SK-N-SH (cell line): ENCODE measurements at regions not wholly inside any gene's neighbourhood (a gene's known extent, or its start where the extent isn't known, plus 50 kb on each side); places are given as distances from the start of the nearest gene placed in this dataset.

Experiments
- CTCF ChIA-PET: fragments of 300-600, 350-600 bp; formaldehyde crosslinking; extraction: SDS; loops from one replicate; lab custom pipeline; 2021; lab: Yijun Ruan, JAX
- POLR2A ChIA-PET: fragments of 350-600 bp; sonication (Branson Sonifier 250); formaldehyde crosslinking; extraction: SDS; loops from one replicate; lab custom pipeline; 2020; ENCODE audit warnings: antibody characterized with exemption, inconsistent platforms; lab: Yijun Ruan, JAX
- DNase-seq: peaks from one replicate; pipeline ENCODE4 v3.0.0; 2012
- H2AFZ ChIP-seq: fragments of 200-600 bp; sonication (generic); 2 replicates; pipeline ENCODE4 v1.8.1; 2016; ENCODE audit warnings: antibody characterized with exemption, mild to moderate bottlenecking, low read depth
- H3F3A ChIP-seq: fragments of 200-600 bp; sonication (generic); replicated peaks from 2 replicates; pipeline ENCODE3; 2016; ENCODE audit warnings: antibody characterized with exemption, mild to moderate bottlenecking; ENCODE audit not compliant: insufficient read depth
- H3K27ac ChIP-seq, 2 experiments: fragments of 200-500 bp in 1 of 2; fragments of 200-600 bp in 1 of 2; sonication (Bioruptor generic) in 1 of 2; sonication (generic), shearing (Covaris generic) in 1 of 2; 2 replicates each; pipeline versions ENCODE4 v1.5.1 to v1.6.1; 2014 to 2016; ENCODE audit warnings: low read depth in 2 of 2, inconsistent platforms in 1 of 2, low read length in 1 of 2, mild to moderate bottlenecking in 1 of 2, mixed read lengths in 1 of 2
- H3K27me3 ChIP-seq: fragments of 200-600 bp; sonication (generic), shearing (Covaris generic); 2 replicates; pipeline ENCODE4 v1.6.1; 2016; ENCODE audit warnings: mixed run types; ENCODE audit not compliant: insufficient read depth
- H3K36me3 ChIP-seq, 2 experiments: fragments of 200-500 bp in 1 of 2; fragments of 200-600 bp in 1 of 2; sonication (Bioruptor generic) in 1 of 2; sonication (generic) in 1 of 2; replicated peaks in 1 of 2; 2 replicates each; pipeline versions ENCODE3 to v1.5.1; 2014 to 2016; ENCODE audit warnings: low read length in 1 of 2, mild to moderate bottlenecking in 1 of 2; ENCODE audit not compliant: insufficient read depth in 2 of 2, control insufficient read depth in 1 of 2
- H3K4me1 ChIP-seq, 2 experiments: fragments of 200-500 bp in 1 of 2; fragments of 200-600 bp in 1 of 2; sonication (Bioruptor generic) in 1 of 2; sonication (generic), shearing (Covaris generic) in 1 of 2; 2 replicates each; pipeline versions ENCODE4 v1.5.1 to v1.6.1; 2014 to 2016; ENCODE audit warnings: low read depth in 1 of 2, low read length in 1 of 2, mixed run types in 1 of 2; ENCODE audit not compliant: insufficient read depth in 2 of 2, control insufficient read depth in 1 of 2
- H3K4me2 ChIP-seq: fragments of 200-600 bp; sonication (generic), shearing (Covaris generic); 2 replicates; pipeline ENCODE4 v1.6.1; 2017; ENCODE audit warnings: mixed run types
- H3K4me3 ChIP-seq, 2 experiments: fragments of 200-500 bp in 1 of 2; fragments of 200-600 bp in 1 of 2; sonication (Bioruptor generic) in 1 of 2; sonication (generic), shearing (Covaris generic) in 1 of 2; 2 replicates each; pipeline versions ENCODE4 v1.5.1 to v1.8.1; 2014 to 2016; ENCODE audit warnings: low read depth in 2 of 2, inconsistent platforms in 1 of 2, low read length in 1 of 2, mild to moderate bottlenecking in 1 of 2, mixed read lengths in 1 of 2, moderate library complexity in 1 of 2
- H3K79me2 ChIP-seq: fragments of 200-600 bp; sonication (generic); 2 replicates; pipeline ENCODE4 v1.8.1; 2017; ENCODE audit warnings: mild to moderate bottlenecking; ENCODE audit not compliant: insufficient read depth
- H3K9ac ChIP-seq: fragments of 200-600 bp; sonication (generic); 2 replicates; pipeline ENCODE4 v1.6.1; 2017; ENCODE audit warnings: mixed run types
- H3K9me2 ChIP-seq: fragments of 200-600 bp; sonication (generic); 2 replicates; pipeline ENCODE4 v1.6.1; 2017; ENCODE audit warnings: mixed run types
- H3K9me3 ChIP-seq: fragments of 200-600 bp; sonication (generic); 2 replicates; pipeline ENCODE4 v1.6.1; 2017; ENCODE audit warnings: mixed run types, mild to moderate bottlenecking, moderate library complexity
- H4K20me1 ChIP-seq: fragments of 200-600 bp; sonication (generic); 2 replicates; pipeline ENCODE4 v1.6.1; 2017; ENCODE audit warnings: mild to moderate bottlenecking, mixed run types; ENCODE audit not compliant: insufficient read depth
- EZH2phosphoT487 ChIP-seq: fragments of 200-600 bp; sonication (generic); IDR thresholded peaks from 2 replicates; pipeline ENCODE4 v1.6.1; 2017; ENCODE audit warnings: low read depth, mixed run types, mild to moderate bottlenecking, antibody characterized with exemption, moderate library complexity, borderline replicate concordance
- FOSL2 ChIP-seq: IDR thresholded peaks from 2 replicates; pipeline ENCODE4 v1.4.0; 2012; ENCODE audit warnings: low read depth, mild to moderate bottlenecking, moderate library complexity, borderline replicate concordance
- GATA2 ChIP-seq: sonication (generic); formaldehyde crosslinking; IDR thresholded peaks from 2 replicates; pipeline ENCODE4 v1.5.0; 2020; ENCODE audit warnings: mild to moderate bottlenecking, missing genetic modification reagents
- MEF2A ChIP-seq: IDR thresholded peaks from 2 replicates; pipeline ENCODE4 v1.4.0; 2012; ENCODE audit warnings: low read depth, borderline replicate concordance
- NFIC ChIP-seq: IDR thresholded peaks from 2 replicates; pipeline ENCODE4 v1.4.0; 2012; ENCODE audit warnings: borderline replicate concordance
- NRF1 ChIP-seq: IDR thresholded peaks from 2 replicates; pipeline ENCODE4 v1.6.1; 2012; ENCODE audit warnings: low read depth, mild to moderate bottlenecking, low read length
- RAD21 ChIP-seq: IDR thresholded peaks from 2 replicates; pipeline ENCODE4 v1.6.1; 2012; ENCODE audit warnings: mild to moderate bottlenecking, low read length
- RCOR1 ChIP-seq: fragments of 150-350 bp; IDR thresholded peaks from 2 replicates; pipeline ENCODE4 v1.6.1; 2017; ENCODE audit warnings: antibody characterized with exemption, low read length
- REST ChIP-seq: IDR thresholded peaks from 2 replicates; pipeline ENCODE4 v1.6.1; 2012; ENCODE audit warnings: mild to moderate bottlenecking, low read depth, low read length, moderate library complexity
- RXRA ChIP-seq: IDR thresholded peaks from 2 replicates; pipeline ENCODE4 v1.4.0; 2012; ENCODE audit warnings: low read depth, mild to moderate bottlenecking, borderline replicate concordance
- SIN3A ChIP-seq: IDR thresholded peaks from 2 replicates; pipeline ENCODE4 v1.6.1; 2012; ENCODE audit warnings: low read depth, mild to moderate bottlenecking, low read length, moderate library complexity, borderline replicate concordance
- SMC3 ChIP-seq: IDR thresholded peaks from 2 replicates; pipeline ENCODE4 v1.6.1; 2012; ENCODE audit warnings: low read depth, low read length, improper control_type of control experiment
- TCF12 ChIP-seq: IDR thresholded peaks from 2 replicates; pipeline ENCODE4 v1.4.0; 2012
- TEAD4 ChIP-seq: IDR thresholded peaks from 2 replicates; pipeline ENCODE4 v1.4.0; 2012; ENCODE audit warnings: mild to moderate bottlenecking, borderline replicate concordance; ENCODE audit not compliant: insufficient read depth
- USF1 ChIP-seq: IDR thresholded peaks from 2 replicates; pipeline ENCODE4 v1.4.0; 2012; ENCODE audit warnings: low read depth, borderline replicate concordance
- YY1 ChIP-seq: IDR thresholded peaks from 2 replicates; pipeline ENCODE4 v1.4.0; 2012; ENCODE audit warnings: low read depth, mild to moderate bottlenecking
- WGBS: methylation state at CpG from one replicate; pipeline ENCODE4 v1.1.6; 2017; ENCODE audit warnings: low lambda C conversion rate; 5-methylcytosine and 5-hydroxymethylcytosine counted together

DNA sequence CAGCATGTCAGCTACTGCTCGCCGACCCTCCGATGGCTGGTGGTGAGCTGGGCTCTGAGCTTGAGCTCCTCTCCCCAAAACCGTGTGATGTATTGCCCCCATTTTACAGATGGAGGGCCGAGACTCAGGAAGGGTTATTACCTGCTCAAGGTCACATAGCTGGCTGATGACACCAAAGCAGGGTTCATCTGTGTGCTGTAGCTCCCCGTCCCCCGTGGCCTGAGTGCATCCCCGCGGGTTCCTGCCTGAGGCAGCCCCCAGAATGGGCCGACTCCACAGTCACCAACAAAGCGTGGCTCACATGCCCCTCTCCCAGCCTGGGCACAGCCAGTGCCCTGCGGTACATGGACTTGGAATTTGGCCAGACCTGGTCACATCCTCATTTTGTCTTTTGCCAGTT is 198.6 kb downstream of the TFCP2L1 start:
- Histone ChIP-seq H3K4me2 (no peak overlapping the region), H3K79me2 (no peaks in the 10 kb centered on the region), H3K4me3 (no peak overlapping the region), H3K27me3 (no peaks in the 10 kb centered on the region), H3K36me3 (no peaks in the 10 kb centered on the region), H3K9me3 (no peaks in the 10 kb centered on the region), H3F3A (no peaks in the 10 kb centered on the region), H3K4me1 (no peaks in the 10 kb centered on the region; a peak in 1 of 4 replicates), H3K27ac (no peak overlapping the region), H3K9me2 (no peaks in the 10 kb centered on the region), H4K20me1 (no peaks in the 10 kb centered on the region), H3K9ac (no peak overlapping the region), H2AFZ (no peak overlapping the region)
- ChIA-PET CTCF (interaction anchor here (0.6 to 7.1 kb wide), 13 partner anchors 8 to 577 kb away, joined by 3 to 63 read pairs (median 14); partner anchors contain the start of gene GLI2), POLR2A (interaction anchor here (1.7 kb wide), 1 partner anchor 9 kb away, joined by 4 read pairs; no protein-coding TSS in a partner anchor)
- no peak for TF ChIP-seq RAD21
- TF ChIP-seq TCF12, result no peak
- no peak for TF ChIP-seq USF1
- no peak for TF ChIP-seq SMC3
- TF ChIP-seq NFIC, result no peak
- TF ChIP-seq RXRA, result no peak
- no peak for TF ChIP-seq FOSL2
- DNase-seq, result no peak
- 94% methylated on average over 5 of the region's 12 CpGs for WGBS

- no peaks in the 10 kb centered on the region for H3K9me2 ChIP-seq
- H3F3A ChIP-seq, result no peaks in the 10 kb centered on the region
- no peaks in the 10 kb centered on the region; a peak in 1 of 4 replicates for H3K4me1 ChIP-seq
- no peak overlapping the region for H3K9ac ChIP-seq
- H3K4me2 ChIP-seq, result no peak overlapping the region
- no peak overlapping the region for H3K27ac ChIP-seq
- H3K36me3 ChIP-seq, result no peaks in the 10 kb centered on the region
- TF ChIP-seq RCOR1, result no peak
- no peak for TF ChIP-seq NRF1
- TF ChIP-seq SMC3, result no peak
- no peak for TF ChIP-seq FOSL2
- no peaks in the 10 kb centered on the region for H3K27me3 ChIP-seq
- H3K79me2 ChIP-seq, result no peaks in the 10 kb centered on the region
- H2AFZ ChIP-seq, result no peak overlapping the region
- WGBS, result 67% methylated on average over 1 of the region's 7 CpGs
- CTCF ChIA-PET, result interaction anchor here (0.9 to 7.1 kb wide), 10 partner anchors 8 to 392 kb away, joined by 3 to 63 read pairs (median 20); partner anchors contain the start of gene GLI2
- POLR2A ChIA-PET, result interaction anchor here (1.7 kb wide), 1 partner anchor 8 kb away, joined by 4 read pairs; no protein-coding TSS in a partner anchor
- DNase-seq, result no peak
- H3K9me3 ChIP-seq, result no peaks in the 10 kb centered on the region
- H3K4me3 ChIP-seq, result no peak overlapping the region
- H4K20me1 ChIP-seq, result no peaks in the 10 kb centered on the region
These were observed 197.9 kb downstream of the TFCP2L1 start for GRCh38 chr2:121087117-121087516.

DNA sequence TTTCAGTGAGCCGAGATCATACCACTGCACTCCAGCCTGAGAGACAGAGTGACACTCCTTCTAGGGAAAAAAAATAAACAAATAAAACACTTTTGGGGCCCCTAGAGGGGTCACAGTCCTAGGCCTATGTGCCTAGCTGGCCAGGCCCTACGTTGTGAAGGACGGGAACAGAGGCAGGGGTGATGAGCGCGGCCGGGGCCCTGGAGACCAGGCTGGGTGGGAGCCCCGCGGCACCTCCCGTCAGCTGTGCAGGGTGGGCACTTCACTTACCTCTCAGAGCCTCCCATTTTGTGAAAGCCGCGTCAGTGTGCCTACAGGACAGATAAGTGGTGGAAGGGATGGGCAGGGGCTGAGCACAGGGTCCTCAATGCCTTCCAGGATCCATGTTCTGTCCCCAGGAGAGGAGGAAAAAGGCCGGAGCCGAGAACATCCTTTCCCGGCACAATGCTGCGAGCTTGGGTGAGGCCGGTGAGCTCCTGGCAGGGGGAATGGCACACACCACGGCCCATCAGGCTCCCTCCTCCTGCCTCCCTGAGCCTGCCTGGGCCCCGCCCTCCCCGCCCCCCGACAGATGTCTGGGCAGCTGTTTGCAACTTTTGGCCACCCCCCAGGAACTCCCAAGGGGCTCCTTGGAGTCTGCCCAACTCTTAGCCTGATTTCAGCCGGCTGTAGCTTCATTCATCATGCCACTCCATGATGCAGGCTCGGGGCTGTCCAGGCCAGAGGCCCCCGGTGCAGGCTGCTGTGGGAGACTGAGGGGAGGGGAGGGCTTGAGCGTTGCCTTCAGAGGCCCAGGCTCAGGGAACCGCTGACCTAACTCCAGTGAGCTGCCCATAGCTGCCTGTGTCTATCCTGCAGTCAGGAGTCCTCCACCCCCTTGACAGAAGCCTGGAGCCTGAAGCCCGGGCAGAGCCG is 196.5 kb downstream of the TFCP2L1 start:
- no peaks in the 10 kb centered on the region for H3K79me2 ChIP-seq
- H3F3A ChIP-seq, result no peaks in the 10 kb centered on the region
- ChIA-PET CTCF (interaction anchor here (1.5 to 7.1 kb wide), 6 partner anchors 8 to 393 kb away, joined by 4 to 63 read pairs (median 20); no protein-coding TSS in a partner anchor), POLR2A (no interaction called here)
- no peaks in the 10 kb centered on the region; a peak in 1 of 4 replicates for H3K4me1 ChIP-seq
- H3K9ac ChIP-seq, result no peak overlapping the region
- H3K27ac ChIP-seq, result no peak overlapping the region
- H3K27me3 ChIP-seq, result no peaks in the 10 kb centered on the region
- 64% methylated on average over 10 of the region's 27 CpGs for WGBS
- H2AFZ ChIP-seq, result no peak overlapping the region
- no peaks in the 10 kb centered on the region for H4K20me1 ChIP-seq
- DNase-seq, result no peak
- H3K9me2 ChIP-seq, result no peaks in the 10 kb centered on the region
- no peak for TF ChIP-seq RAD21
- no peak for TF ChIP-seq TEAD4
- TF ChIP-seq RCOR1, result no peak
- TF ChIP-seq EZH2phosphoT487, result no peak
- no peak for TF ChIP-seq YY1
- no peak for TF ChIP-seq REST
- TF ChIP-seq NFIC, result no peak
- no peak for TF ChIP-seq GATA2 (CRISPR knock-in tag)
- no peak for TF ChIP-seq SIN3A
- no peak for TF ChIP-seq MEF2A
- no peaks in the 10 kb centered on the region for H3K9me3 ChIP-seq
- H3K4me3 ChIP-seq, result no peak overlapping the region
- no peak overlapping the region for H3K4me2 ChIP-seq
- H3K36me3 ChIP-seq, result no peaks in the 10 kb centered on the region
